HFF-Myc (cell line): ENCODE measurements at regions not wholly inside any gene's neighbourhood (a gene's known extent, or its start where the extent isn't known, plus 50 kb on each side); places are given as distances from the start of the nearest gene placed in this dataset.

Experiments used
- DNase-seq: peaks from one replicate; pipeline ENCODE4 v3.0.0-alpha.2; 2011; ENCODE audit warnings: low read depth; ENCODE audit errors: extremely low read depth
- H3K4me3 ChIP-seq: replicated peaks from 2 replicates; pipeline ENCODE4 v1.5.1; 2011; ENCODE audit warnings: low read depth, mild to moderate bottlenecking, control low read depth, low read length
- CTCF ChIP-seq: IDR thresholded peaks from 2 replicates; pipeline ENCODE4 v1.5.1; 2012; ENCODE audit warnings: mild to moderate bottlenecking, low read depth, low read length, control low read depth; ENCODE audit errors: missing control alignments

- no peak for TF ChIP-seq CTCF
- no peak overlapping the region for H3K4me3 ChIP-seq
- no peak for DNase-seq
Observed at GRCh38 chr13:79812070-79812850, 331.3 kb downstream of the NDFIP2 start.

DNA sequence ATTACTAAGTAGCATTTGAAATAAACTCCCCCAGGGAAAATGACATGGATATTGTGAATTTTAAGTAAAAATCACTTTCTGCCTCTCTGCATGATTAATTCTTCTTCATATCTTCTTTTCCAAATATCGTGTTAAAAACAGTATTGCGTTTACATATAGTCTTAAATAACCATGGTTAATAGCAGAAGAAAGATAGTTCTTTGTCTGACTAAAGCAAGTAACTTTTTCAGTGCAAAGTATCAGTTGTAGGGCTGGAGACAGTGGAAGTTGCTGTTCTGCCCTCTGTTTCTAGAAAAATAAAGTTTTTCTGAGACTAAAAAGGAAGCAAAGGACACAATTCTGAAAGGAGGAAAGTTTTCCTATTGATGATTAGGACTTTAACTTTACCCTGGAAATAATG is 330.2 kb downstream of the NDFIP2 start:
- no peak for TF ChIP-seq CTCF
- no peak for DNase-seq
- H3K4me3 ChIP-seq, result no peak overlapping the region

DNA sequence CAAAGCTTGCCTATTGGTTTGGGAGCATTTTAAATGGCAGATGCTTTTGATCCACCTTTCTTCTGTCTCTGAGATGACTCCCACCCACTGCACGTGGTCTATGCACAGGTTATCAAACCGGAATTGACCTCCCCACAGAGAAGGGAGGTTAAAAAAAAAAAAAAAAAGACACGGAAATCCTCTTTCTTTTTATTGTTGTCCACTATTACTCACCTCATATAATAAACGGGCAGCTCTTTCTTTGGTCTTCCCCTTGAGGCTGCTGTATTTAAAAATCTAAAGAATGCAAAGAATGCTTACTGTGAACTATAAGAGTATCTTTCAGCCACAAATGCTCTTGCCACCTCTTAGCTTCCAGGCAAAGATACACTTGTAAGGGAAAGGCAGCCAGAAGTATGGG is 329.7 kb downstream of the NDFIP2 start:
- no peak overlapping the region for H3K4me3 ChIP-seq
- no peak for DNase-seq
- no peak for TF ChIP-seq CTCF

- H3K4me3 ChIP-seq, result no peak overlapping the region
- no peak for TF ChIP-seq CTCF
- no peak for DNase-seq
Observed at GRCh38 chr13:79810018-79810417, 329.1 kb downstream of the NDFIP2 start.

GRCh38 chr13:79808475-79808874 is 327.5 kb downstream of the NDFIP2 start:
- no peak for DNase-seq
- no peak for TF ChIP-seq CTCF
- no peak overlapping the region for H3K4me3 ChIP-seq

GRCh38 chr13:79807554-79807953 is 326.6 kb downstream of the NDFIP2 start:
- H3K4me3 ChIP-seq, result no peak overlapping the region
- no peak for TF ChIP-seq CTCF
- DNase-seq, result no peak

DNA sequence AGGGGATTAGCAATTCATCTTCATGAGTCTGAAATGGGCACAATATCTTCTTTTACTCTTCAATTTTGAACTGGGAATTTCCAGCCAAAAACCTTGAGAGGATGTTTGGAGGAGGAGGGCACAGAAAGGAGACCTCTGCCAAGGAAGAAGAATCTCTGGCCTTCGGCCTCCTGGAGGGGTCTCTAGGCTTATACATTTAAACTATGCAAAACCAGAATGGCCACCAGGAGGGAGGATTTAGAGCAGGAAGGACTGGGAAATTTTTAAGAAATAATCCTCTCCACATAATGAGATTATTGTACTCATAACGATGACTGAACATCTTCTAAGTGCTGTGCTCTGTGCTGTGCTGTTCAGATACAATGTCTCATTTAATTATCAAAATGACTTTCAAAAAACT is 325.9 kb downstream of the NDFIP2 start:
- H3K4me3 ChIP-seq, result no peak overlapping the region
- DNase-seq, result no peak
- no peak for TF ChIP-seq CTCF
